ENCODE measurements at regions not wholly inside any gene's neighbourhood (a gene's known extent, or its start where the extent isn't known, plus 50 kb on each side); places are given as distances from the start of the nearest gene placed in this dataset.

GRCh38 chr5:84590629-84591028, 205.9 kb upstream of the EDIL3 start:
- no peak for DNase-seq

GRCh38 chr5:84589926-84590325, 205.2 kb upstream of the EDIL3 start:
- DNase-seq, result no peak

DNA sequence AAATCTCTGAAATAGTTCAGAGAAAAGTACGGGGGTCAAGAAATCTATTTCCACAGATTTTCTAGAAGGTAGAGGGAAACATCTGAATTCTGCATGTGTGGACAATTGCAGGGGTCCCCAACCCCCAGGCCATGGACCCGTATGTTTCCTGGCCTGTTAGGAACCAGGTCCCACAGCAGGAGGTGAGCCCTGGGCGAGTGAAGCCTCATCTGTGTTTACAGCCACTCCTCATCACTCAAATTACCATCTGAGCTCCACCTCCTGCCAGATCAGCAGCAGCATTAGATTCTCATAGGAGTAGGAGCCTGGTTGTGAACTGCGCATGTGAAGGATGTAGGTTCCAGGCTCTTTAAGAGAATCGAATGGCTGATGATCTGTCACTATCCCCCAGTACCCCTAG, 200.5 kb upstream of the EDIL3 start:
- no peak for DNase-seq

- DNase-seq, result no peak
Measured at GRCh38 chr5:84578226-84578625, 193.5 kb upstream of the EDIL3 start.

DNA sequence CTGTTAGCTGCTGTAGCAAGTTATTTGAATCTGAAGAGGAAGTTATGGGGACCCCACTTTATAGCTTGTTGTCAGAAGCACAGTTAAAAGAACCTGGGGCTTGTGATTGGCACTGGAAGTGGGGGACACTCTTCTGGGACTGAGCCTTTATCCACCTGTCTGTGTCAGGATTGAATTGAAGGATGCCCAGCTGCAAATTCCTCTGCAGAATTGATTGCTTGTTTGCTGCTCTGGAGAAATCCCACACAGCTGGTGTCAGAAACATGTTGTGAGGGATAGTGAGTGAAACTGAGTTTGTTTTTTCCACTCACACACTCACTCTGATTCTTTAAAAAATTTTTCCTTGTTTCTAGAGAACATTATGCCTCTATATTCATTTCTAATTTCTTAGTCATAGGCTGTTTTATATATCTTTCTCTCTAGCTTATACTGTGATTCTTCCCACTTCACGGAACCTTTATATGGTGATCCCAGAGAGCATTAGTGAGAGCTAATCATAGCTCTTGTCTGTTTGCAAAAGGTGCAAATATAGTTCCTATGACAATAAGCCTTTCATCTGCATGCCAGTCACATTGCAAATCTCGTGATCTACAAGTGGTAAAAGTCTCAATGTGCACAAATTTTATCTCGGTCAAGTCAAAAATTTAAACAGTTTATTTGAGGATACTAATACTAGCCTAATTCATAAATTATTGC, 188.5 kb upstream of the EDIL3 start:
- no peak for DNase-seq

DNA sequence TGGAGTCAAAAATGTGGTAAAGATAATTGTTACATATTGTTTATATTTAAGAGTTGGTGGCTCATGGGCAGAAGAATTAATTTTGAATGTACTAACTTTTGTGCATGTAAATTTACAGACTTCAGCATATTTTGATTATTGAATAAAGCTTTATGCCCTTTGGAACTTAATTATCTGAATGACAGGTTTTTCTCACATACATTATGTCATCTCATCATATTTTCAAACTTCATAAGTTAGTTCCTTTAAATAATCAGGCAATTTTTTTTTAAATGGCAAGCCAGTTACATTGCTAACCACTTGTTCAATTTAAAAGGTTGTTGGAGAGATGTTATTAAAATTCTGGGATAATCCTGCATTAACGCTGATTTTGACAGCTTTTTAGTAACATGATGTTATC, 184.6 kb upstream of the EDIL3 start:
- DNase-seq, result no peak

DNA sequence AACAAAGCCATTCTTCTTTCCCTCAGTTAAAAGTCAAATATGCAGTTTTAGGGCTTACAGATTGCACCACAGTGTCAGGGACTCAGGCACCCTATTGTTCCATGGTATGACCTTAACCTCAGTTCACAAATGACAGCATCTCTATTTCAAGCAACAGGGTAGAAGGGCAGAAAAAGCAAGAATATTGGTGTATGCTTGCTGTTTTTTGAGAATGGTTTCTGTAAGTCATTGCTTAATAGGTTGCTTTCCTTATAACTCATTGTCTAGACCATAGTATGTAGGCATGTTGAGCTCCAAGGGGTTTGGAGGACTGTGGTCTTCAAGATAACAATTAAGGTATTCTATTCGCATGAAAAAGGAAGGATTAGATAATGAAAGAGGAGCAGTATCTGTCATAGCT, 183.5 kb upstream of the EDIL3 start:
- DNase-seq, result no peak

DNA sequence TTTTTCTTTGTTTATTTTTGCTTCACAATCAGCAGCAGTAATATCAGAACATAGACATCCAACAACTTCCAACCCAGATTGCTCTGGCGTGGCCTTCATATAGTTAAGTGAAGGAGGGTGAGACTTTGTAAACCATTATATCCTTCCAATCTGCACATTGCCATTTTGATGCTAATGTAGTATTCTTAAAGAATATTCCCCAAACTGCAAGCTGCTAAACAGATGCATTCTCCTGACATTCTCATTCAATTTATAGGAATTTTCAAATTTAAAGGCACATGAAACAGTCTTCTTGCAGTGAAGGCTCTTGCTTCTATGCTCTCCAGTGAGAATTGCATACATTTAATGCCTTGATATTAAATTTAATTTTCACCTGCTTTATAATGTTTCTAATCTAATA, 181.2 kb upstream of the EDIL3 start:
- DNase-seq, result no peak

- DNase-seq, result peak; percentile 20 to 71
Measured at GRCh38 chr5:84564321-84565075, 179.8 kb upstream of the EDIL3 start.

- no peak for DNase-seq
Measured at GRCh38 chr5:84550222-84550621, 165.5 kb upstream of the EDIL3 start.

DNA sequence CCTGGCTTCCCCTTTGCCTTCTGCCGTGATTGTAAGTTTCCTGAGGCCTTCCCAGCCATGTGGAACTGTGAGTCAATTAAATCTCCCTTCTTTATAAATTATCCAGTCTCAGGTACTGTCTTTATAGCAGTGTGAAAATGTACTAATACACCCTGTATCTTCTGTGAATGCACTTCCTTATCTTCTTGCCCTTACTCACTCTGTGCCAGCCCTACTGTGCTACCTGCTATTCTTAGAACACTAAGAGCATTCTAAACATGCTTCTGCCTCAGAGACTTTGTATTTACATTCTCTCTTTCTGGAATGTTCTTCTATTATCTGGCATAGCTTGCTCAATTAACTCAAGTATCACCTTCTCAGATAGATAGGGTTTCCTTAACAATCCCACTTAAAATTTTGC, 164.4 kb upstream of the EDIL3 start:
- DNase-seq, result no peak

DNA sequence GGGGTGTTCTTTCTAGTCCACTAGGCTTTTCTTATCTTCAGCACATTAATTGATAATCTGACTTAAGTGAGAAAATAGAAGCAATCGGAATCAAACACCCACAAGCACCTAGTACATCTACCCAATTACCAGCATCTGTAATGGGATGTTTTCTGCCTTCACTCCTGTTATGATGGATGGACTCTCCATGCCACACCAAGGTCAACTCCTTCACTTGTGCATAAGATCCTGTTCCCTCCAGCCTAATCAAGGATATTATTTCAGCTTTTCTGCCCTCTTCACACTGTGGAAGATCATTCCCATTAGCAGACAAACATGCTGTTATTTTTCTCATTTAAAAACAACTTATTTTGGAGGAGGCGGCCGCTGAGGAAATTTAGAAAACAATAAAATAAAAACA, 162.0 kb upstream of the EDIL3 start:
- DNase-seq, result no peak

DNA sequence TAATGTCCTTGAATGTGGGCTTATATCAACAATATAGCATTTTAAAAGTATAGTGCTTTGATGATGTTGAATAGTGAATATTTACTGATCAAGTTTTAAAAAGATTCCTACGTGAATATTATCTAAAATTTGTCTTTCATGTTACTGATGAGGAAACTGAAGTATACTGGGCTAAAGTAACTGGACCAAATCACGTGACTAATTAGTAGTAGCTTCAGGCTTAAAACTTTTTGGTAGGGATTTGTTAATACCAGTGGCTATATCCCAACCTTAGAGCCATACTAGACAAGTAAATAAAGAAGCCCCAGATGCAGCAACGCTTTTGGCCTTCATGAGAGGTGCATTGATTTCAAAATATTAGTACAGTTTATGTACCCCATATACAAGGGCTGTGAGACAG, 152.1 kb upstream of the EDIL3 start:
- no peak for DNase-seq

GRCh38 chr5:84535281-84535680, 150.6 kb upstream of the EDIL3 start:
- no peak for DNase-seq

- no peak for DNase-seq
Measured at GRCh38 chr5:84524491-84524890, 139.8 kb upstream of the EDIL3 start.

DNA sequence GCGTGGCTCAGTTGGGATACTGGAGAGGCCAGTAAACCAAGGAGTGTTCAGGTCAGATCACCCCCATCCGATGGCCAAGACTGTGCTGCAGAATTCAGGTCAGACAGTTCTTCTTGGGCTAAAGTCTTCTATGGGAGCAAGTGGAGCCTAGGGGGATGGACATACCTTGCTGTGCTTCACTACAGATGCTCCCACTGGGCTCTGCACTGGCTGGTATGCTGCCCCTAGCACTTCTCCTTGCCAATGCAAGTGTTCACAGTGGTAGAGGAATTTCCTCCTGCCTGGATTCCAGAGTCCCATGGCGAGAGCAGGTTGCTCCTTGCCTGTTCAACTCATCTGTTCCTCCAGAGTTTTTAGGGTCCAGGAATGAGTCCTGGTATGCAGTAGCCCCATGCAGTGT, 134.2 kb upstream of the EDIL3 start:
- DNase-seq, result no peak

GRCh38 chr5:84518370-84518769, 133.7 kb upstream of the EDIL3 start:
- no peak for DNase-seq

GRCh38 chr5:84506625-84507024, 121.9 kb upstream of the EDIL3 start:
- DNase-seq, result no peak

DNA sequence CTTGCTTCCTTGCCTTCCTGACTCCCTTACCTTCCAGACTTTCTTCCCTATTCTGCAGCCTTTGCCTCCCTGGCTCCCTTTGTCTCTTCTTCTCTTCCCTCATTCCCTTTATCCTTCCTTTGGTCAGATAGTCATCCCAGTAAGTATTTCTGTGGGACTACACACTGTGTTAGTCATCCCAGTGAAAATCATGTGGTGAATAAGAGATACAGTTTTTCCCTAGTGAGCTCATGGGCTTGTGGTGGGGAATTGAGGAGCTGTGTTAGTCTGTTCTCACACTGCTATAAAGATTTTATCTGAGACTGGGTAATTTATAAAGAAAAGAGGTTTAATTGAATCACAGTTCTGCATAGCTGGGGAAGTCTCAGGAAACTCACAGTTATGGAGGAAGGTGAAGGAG, 109.8 kb upstream of the EDIL3 start:
- no peak for DNase-seq

GRCh38 chr5:84487963-84488362, 103.3 kb upstream of the EDIL3 start:
- no peak for DNase-seq

GRCh38 chr5:84480873-84481637, 96.4 kb upstream of the EDIL3 start:
- no peak for DNase-seq

GRCh38 chr5:84478603-84479002, 93.9 kb upstream of the EDIL3 start:
- no peak for DNase-seq

DNA sequence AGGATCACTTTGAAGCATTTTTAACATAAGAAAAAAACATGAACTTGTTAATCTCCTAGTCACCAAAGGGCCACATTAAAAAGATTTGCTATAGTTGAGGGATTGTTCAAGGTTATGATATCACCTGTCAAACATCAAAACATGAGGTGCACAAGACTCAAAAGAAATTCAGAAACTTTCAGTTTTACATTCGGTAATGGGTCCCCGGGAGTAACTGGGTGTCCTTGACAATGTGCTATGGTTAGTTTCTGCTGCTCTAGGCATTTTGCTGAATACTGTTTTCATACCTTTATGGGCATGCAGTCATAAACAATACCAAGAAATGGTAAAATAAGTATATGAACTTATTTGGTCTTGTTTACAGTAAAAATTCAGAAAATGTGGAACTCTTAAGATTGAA, 92.8 kb upstream of the EDIL3 start:
- DNase-seq, result no peak

DNA sequence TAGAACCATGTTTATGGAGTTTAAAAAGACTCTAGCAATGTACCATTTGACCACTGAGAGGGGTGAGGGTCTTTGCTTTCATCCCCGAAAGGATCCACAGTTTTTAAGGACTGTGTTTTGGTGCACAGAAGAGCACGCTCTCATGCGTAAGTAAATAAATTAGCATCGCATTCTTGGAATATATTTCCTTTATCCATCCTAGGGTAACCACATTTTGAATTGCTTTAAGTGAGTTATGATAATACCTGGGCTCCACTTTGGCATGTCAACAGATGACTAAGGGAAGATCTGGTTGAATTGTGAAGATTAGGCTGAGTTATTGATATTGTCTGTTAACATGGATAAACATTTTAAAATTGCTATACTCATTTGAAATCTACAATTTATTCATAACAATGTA, 89.4 kb upstream of the EDIL3 start:
- no peak for DNase-seq

Measured in NCI-H2081 (cell line).